GM12891 (cell line): ENCODE measurements at regions not wholly inside any gene's neighbourhood (a gene's known extent, or its start where the extent isn't known, plus 50 kb on each side); places are given as distances from the start of the nearest gene placed in this dataset.

Experiments used
- PAX5 ChIP-seq: IDR thresholded peaks from 2 replicates; pipeline ENCODE4 v1.6.1; 2011; ENCODE audit warnings: low read length, moderate library complexity, mild to moderate bottlenecking; ENCODE audit not compliant: insufficient read depth, severe bottlenecking
- POLR2A ChIP-seq: IDR thresholded peaks from 2 replicates; pipeline ENCODE4 v1.6.1; 2011; ENCODE audit warnings: low read depth, low read length, control low read depth
- POLR2AphosphoS5 ChIP-seq: IDR thresholded peaks from 2 replicates; pipeline ENCODE4 v1.6.1; 2011; ENCODE audit warnings: low read depth, low read length, control low read depth
- POU2F2 ChIP-seq: IDR thresholded peaks from 2 replicates; pipeline ENCODE4 v1.6.1; 2011; ENCODE audit warnings: low read depth, mild to moderate bottlenecking, control low read depth, low read length, moderate library complexity
- SPI1 ChIP-seq: IDR thresholded peaks from 2 replicates; pipeline ENCODE4 v1.6.1; 2011; ENCODE audit warnings: low read depth, low read length, control low read depth
- TAF1 ChIP-seq: IDR thresholded peaks from 2 replicates; pipeline ENCODE4 v1.6.1; 2011; ENCODE audit warnings: low read depth, low read length, control low read depth

DNA sequence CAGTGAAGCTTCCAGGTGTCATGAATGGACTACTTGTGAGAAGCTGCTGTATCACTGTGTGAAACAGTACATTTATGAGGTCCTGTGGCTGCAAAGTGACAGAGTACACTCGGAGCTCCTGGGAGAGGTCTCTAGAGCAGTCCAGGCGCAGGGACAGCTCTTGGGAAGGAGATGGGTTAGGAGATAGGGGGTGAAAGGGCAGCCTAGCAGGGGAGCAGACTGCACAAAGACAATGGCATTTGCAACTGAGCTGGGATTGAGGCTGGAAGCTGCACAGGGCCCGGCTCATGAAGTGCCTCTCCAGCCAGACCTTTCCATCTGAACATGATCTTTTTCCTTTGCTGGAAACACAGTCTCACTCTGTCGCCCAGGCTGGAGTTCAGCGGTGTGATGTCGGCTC is 83.6 kb downstream of the RHOB start:
- no peak for TF ChIP-seq POLR2A
- TF ChIP-seq TAF1 = no peak
- TF ChIP-seq POLR2AphosphoS5 = no peak
- no peak for TF ChIP-seq SPI1
- TF ChIP-seq PAX5 = no peak
- TF ChIP-seq POU2F2 = no peak
